ENCODE measurements at regions not wholly inside any gene's neighbourhood (a gene's known extent, or its start where the extent isn't known, plus 50 kb on each side); places are given as distances from the start of the nearest gene placed in this dataset.

- peaks cover 14% of the 10 kb centered on the region for H3K36me3 Mint-ChIP-seq
- H3K9me3 Mint-ChIP-seq, result peaks cover 19% of the 10 kb centered on the region
- DNase-seq (ENCODE audit: low spot score), result no peak
- H3K4me3 Mint-ChIP-seq, result no peak overlapping the region
- H3K27me3 Mint-ChIP-seq, result no peaks in the 10 kb centered on the region
- ATAC-seq, result no peak
- H3K27ac Mint-ChIP-seq, result no peak overlapping the region
- H3K4me1 Mint-ChIP-seq (ENCODE audit: low read depth in 2 of 2), result no peaks in the 10 kb centered on the region
Measured at GRCh38 chr2:139652385-139652784, 872.2 kb upstream of the NXPH2 start.

GRCh38 chr2:139645617-139646016, 865.4 kb upstream of the NXPH2 start:
- H3K27ac Mint-ChIP-seq, result no peak overlapping the region
- H3K9me3 Mint-ChIP-seq, result peaks cover 26% of the 10 kb centered on the region
- ATAC-seq (no peak), DNase-seq (ENCODE audit: low spot score) (no peak)
- H3K4me3 Mint-ChIP-seq, result no peak overlapping the region
- no peaks in the 10 kb centered on the region for H3K27me3 Mint-ChIP-seq
- H3K4me1 Mint-ChIP-seq (ENCODE audit: low read depth in 2 of 2), result no peaks in the 10 kb centered on the region
- H3K36me3 Mint-ChIP-seq, result peaks cover 19% of the 10 kb centered on the region

GRCh38 chr2:139643139-139643538, 862.9 kb upstream of the NXPH2 start:
- H3K4me1 Mint-ChIP-seq (ENCODE audit: low read depth in 2 of 2), result no peaks in the 10 kb centered on the region

GRCh38 chr2:139631966-139632365, 851.8 kb upstream of the NXPH2 start:
- DNase-seq (ENCODE audit: low spot score), result no peak
- no peaks in the 10 kb centered on the region for H3K36me3 Mint-ChIP-seq
- H3K9me3 Mint-ChIP-seq, result peaks cover 10% of the 10 kb centered on the region
- H3K4me3 Mint-ChIP-seq, result no peak overlapping the region
- no peaks in the 10 kb centered on the region for H3K4me1 Mint-ChIP-seq (ENCODE audit: low read depth in 2 of 2)
- ATAC-seq, result no peak
- H3K27me3 Mint-ChIP-seq, result no peaks in the 10 kb centered on the region
- H3K27ac Mint-ChIP-seq, result no peak overlapping the region

More at GRCh38 chr2:139643139-139643538, 862.9 kb upstream of the NXPH2 start:
- peaks cover 5% of the 10 kb centered on the region for H3K36me3 Mint-ChIP-seq
- H3K9me3 Mint-ChIP-seq, result peaks cover 12% of the 10 kb centered on the region
- ATAC-seq (no peak), DNase-seq (ENCODE audit: low spot score) (no peak)
- H3K27me3 Mint-ChIP-seq, result no peaks in the 10 kb centered on the region
- no peak overlapping the region for H3K4me3 Mint-ChIP-seq
- H3K27ac Mint-ChIP-seq, result no peak overlapping the region

- no peaks in the 10 kb centered on the region for H3K4me1 Mint-ChIP-seq (ENCODE audit: low read depth in 2 of 2)
- H3K4me3 Mint-ChIP-seq, result no peak overlapping the region
- ATAC-seq (no peak), DNase-seq (ENCODE audit: low spot score) (no peak)
- H3K27me3 Mint-ChIP-seq, result no peaks in the 10 kb centered on the region
- H3K36me3 Mint-ChIP-seq, result peaks cover 5% of the 10 kb centered on the region
- H3K9me3 Mint-ChIP-seq, result peaks cover 7% of the 10 kb centered on the region
- H3K27ac Mint-ChIP-seq, result no peak overlapping the region
Measured at GRCh38 chr2:139628931-139629330, 848.7 kb upstream of the NXPH2 start.

GRCh38 chr2:139626128-139626527, 845.9 kb upstream of the NXPH2 start:
- Mint-ChIP-seq H3K27me3 (no peaks in the 10 kb centered on the region), H3K4me1 (ENCODE audit: low read depth in 2 of 2) (no peaks in the 10 kb centered on the region), H3K4me3 (no peak overlapping the region), H3K9me3 (peaks cover 10% of the 10 kb centered on the region), H3K36me3 (peaks cover 5% of the 10 kb centered on the region), H3K27ac (no peak overlapping the region)
- ATAC-seq (no peak), DNase-seq (ENCODE audit: low spot score) (no peak)

- ATAC-seq, result no peak
- H3K4me1 Mint-ChIP-seq (ENCODE audit: low read depth in 2 of 2), result no peaks in the 10 kb centered on the region
- H3K4me3 Mint-ChIP-seq, result no peak overlapping the region
- H3K27ac Mint-ChIP-seq, result no peak overlapping the region
- peaks cover 5% of the 10 kb centered on the region for H3K36me3 Mint-ChIP-seq
- peaks cover 28% of the 10 kb centered on the region for H3K9me3 Mint-ChIP-seq
- no peaks in the 10 kb centered on the region for H3K27me3 Mint-ChIP-seq
- no peak for DNase-seq (ENCODE audit: low spot score)
Measured at GRCh38 chr2:139622691-139623090, 842.5 kb upstream of the NXPH2 start.

GRCh38 chr2:139617747-139618146, 837.6 kb upstream of the NXPH2 start:
- H3K9me3 Mint-ChIP-seq, result peaks cover 23% of the 10 kb centered on the region
- H3K4me3 Mint-ChIP-seq, result no peak overlapping the region
- DNase-seq (ENCODE audit: low spot score) (no peak), ATAC-seq (no peak)
- no peak overlapping the region for H3K27ac Mint-ChIP-seq
- H3K4me1 Mint-ChIP-seq (ENCODE audit: low read depth in 2 of 2), result no peaks in the 10 kb centered on the region
- no peaks in the 10 kb centered on the region for H3K27me3 Mint-ChIP-seq
- no peaks in the 10 kb centered on the region for H3K36me3 Mint-ChIP-seq

GRCh38 chr2:139613264-139613663, 833.1 kb upstream of the NXPH2 start:
- Mint-ChIP-seq H3K36me3 (peaks cover 5% of the 10 kb centered on the region), H3K4me1 (ENCODE audit: low read depth in 2 of 2) (no peaks in the 10 kb centered on the region), H3K4me3 (no peak overlapping the region), H3K27ac (no peak overlapping the region), H3K9me3 (peaks cover 26% of the 10 kb centered on the region), H3K27me3 (no peaks in the 10 kb centered on the region)
- ATAC-seq (no peak), DNase-seq (ENCODE audit: low spot score) (no peak)

GRCh38 chr2:139610512-139610911, 830.3 kb upstream of the NXPH2 start:
- Mint-ChIP-seq H3K4me3 (no peak overlapping the region), H3K27ac (no peak overlapping the region), H3K4me1 (ENCODE audit: low read depth in 2 of 2) (no peaks in the 10 kb centered on the region), H3K9me3 (peaks cover 27% of the 10 kb centered on the region), H3K36me3 (peaks cover 8% of the 10 kb centered on the region), H3K27me3 (no peaks in the 10 kb centered on the region)
- no peak for DNase-seq (ENCODE audit: low spot score)
- no peak for ATAC-seq

GRCh38 chr2:139609109-139609508, 828.9 kb upstream of the NXPH2 start:
- DNase-seq (ENCODE audit: low spot score), result no peak
- Mint-ChIP-seq H3K36me3 (peaks cover 8% of the 10 kb centered on the region), H3K9me3 (peaks cover 31% of the 10 kb centered on the region), H3K27ac (no peak overlapping the region), H3K27me3 (no peaks in the 10 kb centered on the region), H3K4me3 (no peak overlapping the region), H3K4me1 (ENCODE audit: low read depth in 2 of 2) (no peaks in the 10 kb centered on the region)
- no peak for ATAC-seq

- Mint-ChIP-seq H3K4me3 (no peak overlapping the region), H3K9me3 (peaks cover 37% of the 10 kb centered on the region), H3K27me3 (no peaks in the 10 kb centered on the region), H3K4me1 (ENCODE audit: low read depth in 2 of 2) (no peaks in the 10 kb centered on the region), H3K36me3 (peaks cover 8% of the 10 kb centered on the region), H3K27ac (no peak overlapping the region)
- DNase-seq (ENCODE audit: low spot score) (no peak), ATAC-seq (no peak)
Measured at GRCh38 chr2:139605668-139606067, 825.5 kb upstream of the NXPH2 start.

GRCh38 chr2:139600166-139600565, 820.0 kb upstream of the NXPH2 start:
- no peak for DNase-seq (ENCODE audit: low spot score)
- peaks cover 12% of the 10 kb centered on the region for H3K9me3 Mint-ChIP-seq
- H3K4me3 Mint-ChIP-seq, result no peak overlapping the region
- no peaks in the 10 kb centered on the region for H3K27me3 Mint-ChIP-seq
- no peaks in the 10 kb centered on the region for H3K4me1 Mint-ChIP-seq (ENCODE audit: low read depth in 2 of 2)
- no peak overlapping the region for H3K27ac Mint-ChIP-seq
- ATAC-seq, result no peak
- H3K36me3 Mint-ChIP-seq, result no peaks in the 10 kb centered on the region

GRCh38 chr2:139585101-139585500, 804.9 kb upstream of the NXPH2 start:
- Mint-ChIP-seq H3K9me3 (peaks cover 18% of the 10 kb centered on the region), H3K4me1 (ENCODE audit: low read depth in 2 of 2) (no peaks in the 10 kb centered on the region), H3K36me3 (peaks cover 6% of the 10 kb centered on the region), H3K27ac (no peak overlapping the region), H3K4me3 (no peak overlapping the region), H3K27me3 (no peaks in the 10 kb centered on the region)
- no peak for ATAC-seq
- no peak for DNase-seq (ENCODE audit: low spot score)

GRCh38 chr2:139574371-139574770, 794.2 kb upstream of the NXPH2 start:
- H3K27ac Mint-ChIP-seq, result no peak overlapping the region
- DNase-seq (ENCODE audit: low spot score) (no peak), ATAC-seq (no peak)
- no peaks in the 10 kb centered on the region for H3K4me1 Mint-ChIP-seq (ENCODE audit: low read depth in 2 of 2)
- no peaks in the 10 kb centered on the region for H3K27me3 Mint-ChIP-seq
- peaks cover 33% of the 10 kb centered on the region for H3K9me3 Mint-ChIP-seq
- H3K4me3 Mint-ChIP-seq, result no peak overlapping the region
- peaks cover 13% of the 10 kb centered on the region for H3K36me3 Mint-ChIP-seq
